Naive B cell (primary cell): ENCODE measurements at regions not wholly inside any gene's neighbourhood (a gene's known extent, or its start where the extent isn't known, plus 50 kb on each side); places are given as distances from the start of the nearest gene placed in this dataset.

Experiments
- ATAC-seq, 2 donors: fragments of 150-1000 bp; cut with Tn5 transposase; 2 replicates each; pipeline ENCODE4 v1.10.0; 2021; ENCODE audit warnings: low read depth in 2 of 2, mild to moderate bottlenecking in 2 of 2, moderate library complexity in 2 of 2
- DNase-seq: peaks from one replicate; pipeline ENCODE4 v3.0.0; 2022
- H3K27ac Mint-ChIP-seq, 6 donors: one replicate each; pipeline ENCODE4 v1.8.0; 2020 to 2022; ENCODE audit warnings: mild to moderate bottlenecking in 6 of 6, mixed read lengths in 6 of 6, moderate library complexity in 5 of 6, inconsistent platforms in 2 of 6
- H3K27me3 Mint-ChIP-seq, 3 donors: one replicate each; pipeline ENCODE4 v1.8.0; 2021 to 2022; ENCODE audit warnings: mixed read lengths in 3 of 3, mild to moderate bottlenecking in 1 of 3
- H3K36me3 Mint-ChIP-seq, 2 donors: one replicate each; pipeline ENCODE4 v1.8.0; 2020 to 2022; ENCODE audit warnings: mixed read lengths in 2 of 2, inconsistent platforms in 1 of 2, mild to moderate bottlenecking in 1 of 2
- H3K4me1 Mint-ChIP-seq, 3 donors: one replicate each; pipeline ENCODE4 v1.8.0; 2020 to 2022; ENCODE audit warnings: mixed read lengths in 3 of 3, inconsistent platforms in 1 of 3, mild to moderate bottlenecking in 1 of 3, moderate library complexity in 1 of 3
- H3K4me3 Mint-ChIP-seq, 8 donors: one replicate each; pipeline ENCODE4 v1.8.0; 2020 to 2022; ENCODE audit warnings: mild to moderate bottlenecking in 8 of 8, mixed read lengths in 8 of 8, moderate library complexity in 8 of 8, inconsistent platforms in 2 of 8
- H3K9me3 Mint-ChIP-seq, 7 donors: one replicate each; pipeline ENCODE4 v1.8.0; 2020 to 2022; ENCODE audit warnings: mixed read lengths in 7 of 7, mild to moderate bottlenecking in 5 of 7, inconsistent platforms in 2 of 7, moderate library complexity in 1 of 7

DNA sequence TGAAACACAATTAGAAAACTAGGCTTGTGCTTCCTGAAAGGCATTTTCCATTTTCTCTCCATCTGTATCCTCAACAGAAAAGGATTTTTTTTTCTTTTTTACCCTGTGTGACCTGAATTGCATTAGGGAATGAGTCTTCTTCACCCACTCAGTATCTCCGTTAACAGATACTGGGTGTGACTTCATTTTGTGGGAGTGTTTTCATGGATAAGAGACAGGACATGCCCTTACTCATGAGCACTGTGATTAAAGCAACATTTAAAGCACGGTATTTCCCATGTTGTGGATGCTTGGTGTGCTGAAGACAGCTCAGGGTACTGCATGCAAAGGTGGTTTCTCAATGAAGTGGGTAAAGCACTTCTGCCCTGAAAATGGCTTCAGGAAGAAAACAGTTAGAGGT is 1397.3 kb upstream of the TMEM132C start:
- no peaks in the 10 kb centered on the region for H3K4me1 Mint-ChIP-seq
- H3K36me3 Mint-ChIP-seq, result no peaks in the 10 kb centered on the region
- DNase-seq (no peak), ATAC-seq (no peak)
- peaks cover 0 to 4% (median 0%) of the 10 kb centered on the region in 7 donors for H3K9me3 Mint-ChIP-seq
- no peak overlapping the region for H3K4me3 Mint-ChIP-seq
- peaks cover 0 to 3% (median 0%) of the 10 kb centered on the region in 3 donors for H3K27me3 Mint-ChIP-seq
- no peak overlapping the region for H3K27ac Mint-ChIP-seq

GRCh38 chr12:126873701-126874100 is 1393.3 kb upstream of the TMEM132C start:
- no peaks in the 10 kb centered on the region for H3K36me3 Mint-ChIP-seq
- DNase-seq (no peak), ATAC-seq (no peak)
- H3K4me1 Mint-ChIP-seq, result no peaks in the 10 kb centered on the region
- H3K27me3 Mint-ChIP-seq, result peaks cover 0 to 6% (median 0%) of the 10 kb centered on the region in 3 donors
- peaks cover 0 to 2% (median 0%) of the 10 kb centered on the region in 7 donors for H3K9me3 Mint-ChIP-seq
- H3K4me3 Mint-ChIP-seq, result no peak overlapping the region
- H3K27ac Mint-ChIP-seq, result no peak overlapping the region

GRCh38 chr12:126874427-126875026 is 1392.4 kb upstream of the TMEM132C start:
- no peaks in the 10 kb centered on the region for H3K36me3 Mint-ChIP-seq
- H3K4me3 Mint-ChIP-seq, result no peak overlapping the region
- DNase-seq (peak; percentile 1), ATAC-seq (no peak)
- H3K27ac Mint-ChIP-seq, result no peak overlapping the region
- peaks cover 0 to 6% (median 0%) of the 10 kb centered on the region in 3 donors for H3K27me3 Mint-ChIP-seq
- peaks cover 0 to 2% (median 0%) of the 10 kb centered on the region in 7 donors for H3K9me3 Mint-ChIP-seq
- H3K4me1 Mint-ChIP-seq, result no peaks in the 10 kb centered on the region

DNA sequence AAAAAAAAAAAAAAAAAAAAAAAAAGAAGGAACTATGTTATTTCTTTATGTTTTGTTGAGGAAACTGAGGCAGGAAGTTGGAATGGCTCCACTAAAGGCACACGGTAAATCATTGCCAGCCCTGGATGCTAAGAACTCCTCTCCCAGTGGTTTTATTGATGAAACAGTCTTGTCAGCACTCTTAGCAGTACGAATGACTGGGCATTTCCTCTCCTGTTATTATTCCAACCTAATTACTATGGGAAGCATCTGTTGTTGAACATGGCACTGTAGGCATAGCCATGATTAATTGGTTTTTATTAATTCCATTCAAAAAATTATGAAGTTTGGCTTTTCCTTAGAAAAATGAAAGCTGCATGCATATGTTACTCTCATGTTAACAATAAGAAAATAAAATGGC is 1387.1 kb upstream of the TMEM132C start:
- ATAC-seq (no peak), DNase-seq (no peak)
- Mint-ChIP-seq H3K4me3 (no peak overlapping the region), H3K27me3 (peaks cover 0 to 3% (median 0%) of the 10 kb centered on the region in 3 donors), H3K9me3 (peaks cover 0 to 3% (median 0%) of the 10 kb centered on the region in 7 donors), H3K36me3 (no peaks in the 10 kb centered on the region), H3K4me1 (no peaks in the 10 kb centered on the region), H3K27ac (no peak overlapping the region)

DNA sequence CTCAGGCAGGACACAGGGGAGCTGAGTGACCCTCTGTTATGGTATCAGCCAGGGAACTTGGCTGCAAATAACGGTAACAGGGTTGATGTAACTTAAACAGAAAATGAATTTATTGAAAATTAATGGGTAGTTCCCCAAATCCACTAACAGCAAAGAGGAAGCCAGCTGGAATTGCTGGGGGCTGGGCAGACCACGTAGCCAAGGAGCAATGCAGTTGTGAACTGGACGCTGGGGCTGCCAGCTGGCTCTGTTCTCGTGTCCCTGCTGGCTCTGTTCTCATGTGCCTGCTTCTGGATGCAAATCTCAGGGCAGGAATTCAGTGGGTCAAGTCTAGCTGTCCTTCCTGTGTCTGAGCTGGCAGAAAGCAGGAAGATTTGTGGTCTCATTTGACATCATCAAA is 1383.3 kb upstream of the TMEM132C start:
- no peak overlapping the region for H3K27ac Mint-ChIP-seq
- DNase-seq (no peak), ATAC-seq (no peak)
- H3K9me3 Mint-ChIP-seq, result peaks cover 0 to 3% (median 0%) of the 10 kb centered on the region in 7 donors
- H3K27me3 Mint-ChIP-seq, result no peaks in the 10 kb centered on the region
- no peak overlapping the region for H3K4me3 Mint-ChIP-seq
- no peaks in the 10 kb centered on the region for H3K36me3 Mint-ChIP-seq
- no peaks in the 10 kb centered on the region for H3K4me1 Mint-ChIP-seq

DNA sequence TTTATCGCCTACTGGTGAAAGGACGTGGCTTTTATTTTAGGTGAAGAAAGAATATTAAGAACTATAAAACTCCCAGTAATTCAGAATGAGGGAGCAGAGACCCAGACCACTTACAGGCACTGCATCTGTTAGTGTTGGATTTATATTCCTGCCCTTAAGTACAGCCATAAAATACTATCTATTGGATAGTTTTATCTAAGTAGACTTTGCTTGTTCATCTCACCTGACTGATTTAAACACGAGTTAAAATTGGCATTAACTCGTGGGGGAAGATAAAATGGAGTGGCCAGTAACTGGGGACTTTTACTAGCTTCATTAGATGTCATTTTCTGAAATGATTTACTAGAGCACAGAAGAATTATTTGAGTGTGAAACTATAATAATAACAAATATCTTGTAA is 1377.5 kb upstream of the TMEM132C start:
- Mint-ChIP-seq H3K4me1 (no peaks in the 10 kb centered on the region), H3K4me3 (no peak overlapping the region), H3K27ac (no peak overlapping the region), H3K27me3 (no peaks in the 10 kb centered on the region), H3K9me3 (peaks cover 2 to 19% (median 6%) of the 10 kb centered on the region in 7 donors), H3K36me3 (no peaks in the 10 kb centered on the region)
- no peak for DNase-seq
- ATAC-seq, result no peak

GRCh38 chr12:126890097-126890496 is 1376.9 kb upstream of the TMEM132C start:
- DNase-seq (no peak), ATAC-seq (no peak)
- Mint-ChIP-seq H3K9me3 (peaks cover 2 to 19% (median 6%) of the 10 kb centered on the region in 7 donors), H3K36me3 (no peaks in the 10 kb centered on the region), H3K4me3 (no peak overlapping the region), H3K4me1 (no peaks in the 10 kb centered on the region), H3K27me3 (no peaks in the 10 kb centered on the region), H3K27ac (no peak overlapping the region)

DNA sequence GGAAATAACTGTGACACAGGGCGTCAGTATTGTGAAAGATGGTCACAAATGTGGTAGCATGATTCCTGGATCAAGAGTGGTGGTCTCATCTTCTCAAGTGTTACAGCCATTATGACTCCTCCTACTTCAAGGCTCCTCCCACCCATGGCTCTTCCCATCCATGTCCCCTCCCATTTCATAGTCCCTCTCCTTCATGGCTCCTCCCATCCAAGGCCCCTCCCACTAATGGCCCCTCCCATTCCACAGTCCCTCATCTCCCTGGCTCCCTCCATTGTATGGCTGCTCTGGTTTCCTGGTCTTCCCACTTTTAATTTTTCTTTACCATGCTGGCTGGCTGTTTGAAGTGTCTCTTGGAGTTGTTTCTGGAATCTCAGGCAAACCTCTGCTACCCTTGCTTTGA is 1375.2 kb upstream of the TMEM132C start:
- Mint-ChIP-seq H3K36me3 (no peaks in the 10 kb centered on the region), H3K4me1 (no peaks in the 10 kb centered on the region), H3K9me3 (peaks cover 3 to 25% (median 6%) of the 10 kb centered on the region in 7 donors), H3K27ac (no peak overlapping the region), H3K27me3 (no peaks in the 10 kb centered on the region), H3K4me3 (no peak overlapping the region)
- ATAC-seq, result no peak
- no peak for DNase-seq

- no peak for DNase-seq
- Mint-ChIP-seq H3K27me3 (peaks cover 0 to 5% (median 0%) of the 10 kb centered on the region in 3 donors), H3K36me3 (no peaks in the 10 kb centered on the region), H3K9me3 (peaks cover 3 to 16% (median 8%) of the 10 kb centered on the region in 7 donors), H3K4me1 (no peaks in the 10 kb centered on the region), H3K27ac (no peak overlapping the region), H3K4me3 (no peak overlapping the region)
- no peak for ATAC-seq
Measured at GRCh38 chr12:126895951-126896913, 1370.7 kb upstream of the TMEM132C start.

- DNase-seq (no peak), ATAC-seq (no peak)
- Mint-ChIP-seq H3K4me3 (no peak overlapping the region), H3K27me3 (peaks cover 0 to 5% (median 0%) of the 10 kb centered on the region in 3 donors), H3K4me1 (no peaks in the 10 kb centered on the region), H3K36me3 (no peaks in the 10 kb centered on the region), H3K9me3 (peaks cover under 1 to 11% (median 5%) of the 10 kb centered on the region in 7 donors), H3K27ac (no peak overlapping the region)
Measured at GRCh38 chr12:126897102-126897501, 1369.9 kb upstream of the TMEM132C start.

- Mint-ChIP-seq H3K4me1 (no peaks in the 10 kb centered on the region), H3K27me3 (peaks cover 0 to 5% (median 0%) of the 10 kb centered on the region in 3 donors), H3K36me3 (no peaks in the 10 kb centered on the region), H3K9me3 (peaks cover 0 to 11% (median 5%) of the 10 kb centered on the region in 7 donors), H3K27ac (peak overlapping the region in 1 of 6 donors; percentile 80), H3K4me3 (no peak overlapping the region)
- DNase-seq (no peak), ATAC-seq (no peak)
Measured at GRCh38 chr12:126897778-126898177, 1369.2 kb upstream of the TMEM132C start.

DNA sequence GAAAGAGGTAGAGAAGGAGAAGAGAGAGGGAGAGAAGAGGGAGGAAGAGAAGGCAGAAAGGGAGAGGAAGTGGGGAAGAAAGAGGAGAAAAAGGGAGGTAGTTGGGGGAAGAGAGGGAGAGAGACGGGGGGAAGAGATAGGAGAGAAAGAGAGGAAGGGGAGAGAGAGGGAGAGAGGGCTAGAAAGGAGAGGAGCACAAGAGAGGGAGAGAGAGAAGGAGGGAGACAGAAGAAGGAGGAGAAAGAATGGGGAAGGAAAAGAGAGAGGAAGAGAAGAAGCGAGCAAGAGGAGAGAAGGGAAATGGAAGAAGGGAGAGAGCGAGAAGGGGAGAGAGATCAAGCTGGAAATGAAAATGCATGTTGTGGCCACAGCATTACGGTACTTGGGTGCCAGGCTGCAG is 1368.4 kb upstream of the TMEM132C start:
- H3K27me3 Mint-ChIP-seq, result peaks cover 0 to 5% (median 0%) of the 10 kb centered on the region in 3 donors
- no peak for ATAC-seq

DNA sequence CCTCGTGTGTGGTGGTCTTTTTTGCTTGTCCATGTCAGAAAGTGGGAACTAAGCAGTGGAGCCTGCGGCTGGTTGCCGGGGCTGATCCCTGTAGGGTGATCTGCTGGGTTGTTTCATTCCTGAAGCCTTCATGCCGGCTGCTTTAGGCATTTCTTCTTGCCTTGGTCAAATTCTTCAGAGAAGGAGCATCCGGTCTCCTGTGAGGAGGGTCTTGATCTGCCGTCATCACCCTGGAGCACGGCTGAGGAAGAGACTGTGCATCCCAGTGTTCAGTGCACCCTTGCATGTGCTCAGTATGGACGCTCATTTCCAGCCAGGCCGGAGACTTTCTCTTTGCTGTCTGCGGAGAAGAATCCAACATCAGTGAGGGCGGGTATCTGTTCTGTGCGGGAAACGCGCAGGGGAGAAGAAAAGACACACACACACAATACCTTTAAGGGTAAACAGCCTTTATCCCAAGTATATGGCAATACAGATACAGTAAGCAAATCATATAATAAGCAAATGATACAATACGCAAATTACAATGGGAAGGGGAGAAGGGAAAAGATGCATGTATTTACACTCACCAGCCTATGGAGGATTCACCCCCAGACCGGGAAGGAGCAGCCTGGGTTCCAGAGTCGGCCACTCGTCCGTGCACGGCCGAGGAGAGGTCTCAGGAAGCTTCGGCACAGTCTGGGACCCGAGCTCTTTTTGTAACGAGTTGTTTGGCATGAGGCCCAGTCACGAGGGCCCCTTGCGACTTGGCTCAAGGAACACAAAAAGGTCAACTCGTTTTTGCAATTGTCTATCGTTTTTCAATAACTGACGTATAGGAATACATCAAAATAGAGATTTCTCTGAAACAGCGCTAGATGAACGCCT is 1366.8 kb upstream of the TMEM132C start:
- Mint-ChIP-seq H3K27ac (peak overlapping the region in 1 of 6 donors; percentile 39), H3K27me3 (peaks cover 0 to 5% (median 0%) of the 10 kb centered on the region in 3 donors), H3K4me3 (no peak overlapping the region), H3K9me3 (peaks cover 0 to 8% (median 4%) of the 10 kb centered on the region in 7 donors), H3K4me1 (no peaks in the 10 kb centered on the region), H3K36me3 (no peaks in the 10 kb centered on the region)
- no peak for DNase-seq
- ATAC-seq, result no peak

More for the DNA sequence above, 1368.4 kb upstream of the TMEM132C start:
- H3K36me3 Mint-ChIP-seq, result no peaks in the 10 kb centered on the region
- peaks cover 0 to 8% (median 5%) of the 10 kb centered on the region in 7 donors for H3K9me3 Mint-ChIP-seq
- DNase-seq, result no peak
- no peak overlapping the region for H3K4me3 Mint-ChIP-seq
- H3K27ac Mint-ChIP-seq, result no peak overlapping the region
- H3K4me1 Mint-ChIP-seq, result no peaks in the 10 kb centered on the region
